ENCODE measurements at regions not wholly inside any gene's neighbourhood (a gene's known extent, or its start where the extent isn't known, plus 50 kb on each side); places are given as distances from the start of the nearest gene placed in this dataset.

DNA sequence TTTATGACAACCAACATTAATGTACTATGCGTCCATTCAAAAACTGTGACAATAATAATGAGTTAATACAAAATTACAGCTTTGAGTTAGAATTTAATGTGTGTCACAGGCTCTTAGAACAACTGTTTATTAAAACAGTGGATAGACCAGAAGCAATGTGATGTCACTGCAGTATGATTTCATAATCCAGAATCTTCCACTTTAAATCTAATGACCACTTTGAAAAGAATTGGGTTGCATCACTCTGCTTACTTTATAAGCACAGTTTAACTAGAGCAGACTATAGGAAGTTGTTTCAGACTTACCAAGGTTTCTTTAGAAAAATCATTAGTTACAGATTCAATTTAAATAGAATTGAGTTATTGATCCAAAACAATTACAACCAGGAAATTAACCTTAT lies 758.5 kb downstream of the KCTD8 start:
- 86 to 92% (median 91%) methylated on average over 1 of the region's 1 CpG for WGBS, 4 donors
- intact Hi-C loops (cut with DNase I) = no loop called here
- H3K4me3 ChIP-seq = no peak overlapping the region

DNA sequence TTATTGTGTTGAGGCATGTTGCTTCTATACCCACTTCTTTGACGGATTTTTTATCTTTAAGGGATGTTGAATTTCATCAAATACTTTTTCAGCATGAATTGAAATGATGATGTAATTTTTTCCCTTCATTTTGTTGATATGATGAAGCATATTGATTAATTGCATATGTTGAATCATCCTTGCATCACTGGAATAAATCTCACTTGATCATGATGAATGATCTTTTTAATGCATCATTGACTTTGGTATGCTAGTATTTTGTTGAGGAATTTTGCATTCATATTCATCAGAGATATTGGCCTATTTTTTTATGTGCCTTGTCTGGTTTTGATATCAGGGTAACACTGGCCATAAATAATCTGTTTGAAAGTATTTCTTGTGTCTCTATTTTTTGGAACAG lies 754.7 kb downstream of the KCTD8 start:
- Histone ChIP-seq H3K4me3 (no peak overlapping the region), H3K4me1 (replicated peaks in 1 of 2) (no peaks in the 10 kb centered on the region), H3K36me3 (replicated peaks in 1 of 2) (no peaks in the 10 kb centered on the region), H3K27ac (no peak overlapping the region), H3K27me3 (no peaks in the 10 kb centered on the region), H3K9me3 (replicated peaks in 1 of 3) (no peaks in the 10 kb centered on the region)
- 43 to 56% (median 53%) methylated on average over 1 of the region's 1 CpG for WGBS, 4 donors
- DNase-seq = no peak
- TF ChIP-seq, protein P1, sequence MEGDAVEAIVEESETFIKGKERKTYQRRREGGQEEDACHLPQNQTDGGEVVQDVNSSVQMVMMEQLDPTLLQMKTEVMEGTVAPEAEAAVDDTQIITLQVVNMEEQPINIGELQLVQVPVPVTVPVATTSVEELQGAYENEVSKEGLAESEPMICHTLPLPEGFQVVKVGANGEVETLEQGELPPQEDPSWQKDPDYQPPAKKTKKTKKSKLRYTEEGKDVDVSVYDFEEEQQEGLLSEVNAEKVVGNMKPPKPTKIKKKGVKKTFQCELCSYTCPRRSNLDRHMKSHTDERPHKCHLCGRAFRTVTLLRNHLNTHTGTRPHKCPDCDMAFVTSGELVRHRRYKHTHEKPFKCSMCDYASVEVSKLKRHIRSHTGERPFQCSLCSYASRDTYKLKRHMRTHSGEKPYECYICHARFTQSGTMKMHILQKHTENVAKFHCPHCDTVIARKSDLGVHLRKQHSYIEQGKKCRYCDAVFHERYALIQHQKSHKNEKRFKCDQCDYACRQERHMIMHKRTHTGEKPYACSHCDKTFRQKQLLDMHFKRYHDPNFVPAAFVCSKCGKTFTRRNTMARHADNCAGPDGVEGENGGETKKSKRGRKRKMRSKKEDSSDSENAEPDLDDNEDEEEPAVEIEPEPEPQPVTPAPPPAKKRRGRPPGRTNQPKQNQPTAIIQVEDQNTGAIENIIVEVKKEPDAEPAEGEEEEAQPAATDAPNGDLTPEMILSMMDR (IDR thresholded peaks at IDR 0.05) = no peak
- no peak for TF ChIP-seq POLR2A (IDR thresholded peaks at IDR 0.05)
- intact Hi-C loops (cut with DNase I) = no loop called here

More for the DNA sequence above, 758.5 kb downstream of the KCTD8 start:
- Histone ChIP-seq H3K27me3 (no peaks in the 10 kb centered on the region), H3K9me3 (replicated peaks in 1 of 3) (no peaks in the 10 kb centered on the region), H3K27ac (no peak overlapping the region), H3K36me3 (replicated peaks in 1 of 2) (no peaks in the 10 kb centered on the region), H3K4me1 (replicated peaks in 1 of 2) (no peaks in the 10 kb centered on the region)
- DNase-seq = no peak
- TF ChIP-seq POLR2A (IDR thresholded peaks at IDR 0.05) = no peak
- TF ChIP-seq, protein P1 (IDR thresholded peaks at IDR 0.05) = no peak

DNA sequence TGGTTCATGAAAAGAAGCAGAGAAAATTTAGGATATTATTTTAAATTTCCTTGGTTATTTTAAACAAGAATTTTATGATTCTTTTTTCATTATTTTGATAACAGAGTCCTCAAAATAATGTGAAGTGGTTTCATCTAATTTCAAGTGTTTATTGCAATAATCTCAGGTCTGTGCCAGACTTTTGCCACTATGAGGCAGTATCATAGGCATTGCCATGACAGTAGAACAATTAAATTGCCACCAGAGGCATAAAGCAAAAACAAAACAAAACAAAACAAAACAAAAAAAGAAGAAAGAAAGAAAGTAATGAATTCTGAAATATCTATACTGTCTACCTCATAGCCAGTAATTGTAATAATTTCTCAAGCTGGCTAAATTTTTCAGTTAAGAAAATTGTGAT lies 739.2 kb downstream of the KCTD8 start:
- intact Hi-C loops (cut with DNase I) = no loop called here
- peaks cover 0 to under 1% (median 0%) of the 10 kb centered on the region in 3 donors for H3K9me3 ChIP-seq (replicated peaks in 1 of 3)
- no peak for DNase-seq
- H3K27me3 ChIP-seq = no peaks in the 10 kb centered on the region
- TF ChIP-seq, protein P1 (IDR thresholded peaks at IDR 0.05) = no peak
- TF ChIP-seq POLR2A (IDR thresholded peaks at IDR 0.05) = no peak
- no peaks in the 10 kb centered on the region for H3K36me3 ChIP-seq (replicated peaks in 1 of 2)
- no peak overlapping the region for H3K4me3 ChIP-seq
- no peak overlapping the region for H3K27ac ChIP-seq
- H3K4me1 ChIP-seq (replicated peaks in 1 of 2) = no peaks in the 10 kb centered on the region

DNA sequence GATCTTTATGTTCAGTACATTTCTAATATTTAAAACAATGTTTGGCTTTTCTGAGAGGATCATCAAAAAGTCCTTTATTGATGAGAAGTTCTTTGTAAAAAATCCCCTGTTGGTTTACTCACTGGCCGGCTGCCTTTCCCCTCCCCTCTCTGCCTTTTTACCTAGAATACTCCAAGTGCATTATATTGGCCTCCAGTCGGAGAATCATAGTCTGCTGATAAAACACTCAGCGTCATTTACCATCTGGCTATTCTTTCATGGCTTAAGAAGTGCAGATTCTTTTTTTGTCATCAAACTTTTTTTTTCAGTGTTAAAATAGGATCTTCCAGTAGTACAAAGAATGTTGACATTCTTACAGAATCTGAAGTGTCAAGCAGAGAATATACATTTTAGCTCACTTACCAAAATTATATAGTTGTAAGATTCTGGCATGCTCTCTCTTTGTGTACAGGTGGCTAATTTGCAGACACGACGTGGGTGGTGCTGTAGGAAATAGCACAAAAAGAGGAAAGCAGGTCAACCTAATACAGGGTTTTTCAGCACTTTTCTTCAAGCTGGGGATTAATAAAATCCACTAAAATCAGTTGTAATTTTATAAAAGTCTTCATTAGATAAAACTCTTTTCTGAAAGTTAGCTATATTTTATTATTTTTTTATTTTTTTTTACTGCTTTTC lies 731.8 kb downstream of the KCTD8 start:
- 55 to 67% (median 58%) methylated on average over 5 of the region's 5 CpGs for WGBS, 4 donors
- Histone ChIP-seq H3K4me3 (no peak overlapping the region), H3K27me3 (no peaks in the 10 kb centered on the region), H3K36me3 (replicated peaks in 1 of 2) (no peaks in the 10 kb centered on the region), H3K27ac (no peak overlapping the region), H3K9me3 (replicated peaks in 1 of 3) (no peaks in the 10 kb centered on the region), H3K4me1 (replicated peaks in 1 of 2) (no peaks in the 10 kb centered on the region)
- DNase-seq = no peak
- intact Hi-C loops (cut with DNase I) = no loop called here
- no peak for TF ChIP-seq POLR2A (IDR thresholded peaks at IDR 0.05)

DNA sequence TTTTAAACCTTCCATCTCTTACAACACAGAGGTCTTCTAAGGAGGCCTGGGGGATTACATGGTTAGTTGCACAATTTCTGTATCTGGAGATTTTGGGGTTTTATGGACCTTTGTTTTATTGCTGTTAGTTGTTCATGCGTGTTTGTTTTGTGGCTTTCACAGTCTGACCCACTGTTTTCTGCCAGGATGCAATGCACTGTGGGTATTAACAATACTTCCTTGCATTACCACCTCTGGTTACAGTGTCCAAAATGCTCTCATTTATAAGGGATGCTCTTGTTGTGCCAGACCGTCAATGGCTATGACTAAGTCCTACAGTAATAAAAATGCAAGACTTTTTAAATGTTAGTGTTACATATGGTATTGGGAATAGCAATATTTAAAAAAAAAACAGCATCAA lies 730.2 kb downstream of the KCTD8 start:
- TF ChIP-seq, protein P1 (IDR thresholded peaks at IDR 0.05) = no peak
- no peak for TF ChIP-seq POLR2A (IDR thresholded peaks at IDR 0.05)
- Histone ChIP-seq H3K4me1 (replicated peaks in 1 of 2) (no peaks in the 10 kb centered on the region), H3K4me3 (no peak overlapping the region), H3K9me3 (replicated peaks in 1 of 3) (no peaks in the 10 kb centered on the region), H3K27ac (no peak overlapping the region), H3K36me3 (replicated peaks in 1 of 2) (no peaks in the 10 kb centered on the region), H3K27me3 (no peaks in the 10 kb centered on the region)
- intact Hi-C loops (cut with DNase I) = no loop called here
- DNase-seq = no peak
- WGBS, 4 donors = 73 to 92% (median 85%) methylated on average over 2 of the region's 2 CpGs

All from adrenal gland (tissue), 9 donors.